ENCODE measurements at regions not wholly inside any gene's neighbourhood (a gene's known extent, or its start where the extent isn't known, plus 50 kb on each side); places are given as distances from the start of the nearest gene placed in this dataset.
"Not testable (repeated sequence)": the region's sequence is repeated elsewhere in the genome, so short reads cannot be mapped to it uniquely, and the experiment has no call there.

DNA sequence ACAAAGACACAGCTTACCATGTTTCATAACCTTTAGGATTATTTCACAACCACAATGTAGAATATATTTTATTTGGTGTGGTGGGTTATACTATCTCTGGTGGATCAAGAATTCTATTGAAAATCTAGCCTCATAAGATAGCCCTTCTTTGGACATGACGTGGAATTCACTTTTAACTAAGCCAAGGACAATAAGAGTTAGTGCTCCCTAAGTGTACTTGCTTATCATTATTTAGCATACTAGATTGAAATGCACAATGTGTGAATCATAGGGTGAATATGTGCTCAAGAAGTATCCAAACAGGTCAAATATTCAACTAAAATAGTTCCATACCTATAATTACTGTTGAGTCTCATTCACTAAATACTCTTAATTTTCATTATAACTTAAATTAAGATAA is 1179.5 kb upstream of the GOT2 start:
- DNase-seq, result no peak

DNA sequence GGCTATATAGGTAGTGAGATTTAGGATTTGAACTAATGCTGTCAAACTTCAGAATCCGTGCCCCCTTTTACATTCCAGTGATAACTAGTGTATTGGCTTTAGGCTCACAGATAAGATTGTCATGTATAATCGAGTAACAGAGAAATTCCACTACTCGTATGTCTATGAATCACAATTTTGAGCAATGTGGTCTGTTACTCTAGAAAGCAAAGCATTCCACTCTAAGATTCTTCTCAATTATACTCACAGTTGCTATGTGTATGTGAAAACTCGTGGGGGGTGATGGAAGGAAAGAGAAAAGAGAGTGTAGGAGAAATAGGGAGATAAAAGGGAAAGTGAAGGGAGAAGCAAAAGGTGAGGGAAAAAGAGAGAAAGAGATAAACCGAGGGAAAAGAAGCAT is 1175.1 kb upstream of the GOT2 start:
- DNase-seq, result no peak

DNA sequence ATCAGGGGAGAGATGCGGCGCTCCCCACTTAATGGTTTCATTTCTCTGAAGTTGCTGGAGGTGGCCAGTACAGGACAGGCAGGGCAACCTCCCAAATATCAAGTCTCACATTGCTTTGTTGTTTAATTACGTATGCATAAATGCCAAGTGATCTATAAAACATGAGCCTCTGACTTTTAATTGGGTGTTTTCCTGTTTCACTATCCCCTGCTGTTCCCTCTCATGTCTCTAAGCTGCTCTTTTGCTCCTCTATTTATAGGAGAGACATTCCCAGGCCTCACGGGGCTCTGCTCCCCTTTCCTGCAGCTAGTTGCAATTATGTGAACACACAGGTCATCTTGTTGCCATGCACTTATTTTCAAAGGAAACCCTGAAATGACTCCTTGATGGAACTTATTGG is 1173.5 kb upstream of the GOT2 start:
- DNase-seq, result no peak

DNA sequence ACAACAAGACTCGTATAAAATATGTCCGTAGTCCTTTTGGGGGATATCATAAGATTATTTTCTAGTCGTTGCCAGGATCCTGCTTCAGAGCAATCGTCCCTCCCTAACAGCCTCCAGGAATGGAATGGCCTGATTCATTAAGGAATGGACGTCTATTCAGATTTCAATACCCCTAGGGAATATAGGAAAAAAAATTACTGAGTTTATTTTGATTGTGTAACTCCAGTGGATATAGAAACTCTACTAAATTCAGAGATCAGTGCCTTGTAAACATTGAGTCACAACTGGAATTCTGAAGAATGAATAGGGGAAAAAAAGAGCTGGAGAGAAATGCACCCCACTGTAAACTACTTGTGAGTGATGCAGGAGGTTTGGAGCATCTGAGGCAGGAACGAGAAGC is 1171.5 kb upstream of the GOT2 start:
- no peak for DNase-seq

DNA sequence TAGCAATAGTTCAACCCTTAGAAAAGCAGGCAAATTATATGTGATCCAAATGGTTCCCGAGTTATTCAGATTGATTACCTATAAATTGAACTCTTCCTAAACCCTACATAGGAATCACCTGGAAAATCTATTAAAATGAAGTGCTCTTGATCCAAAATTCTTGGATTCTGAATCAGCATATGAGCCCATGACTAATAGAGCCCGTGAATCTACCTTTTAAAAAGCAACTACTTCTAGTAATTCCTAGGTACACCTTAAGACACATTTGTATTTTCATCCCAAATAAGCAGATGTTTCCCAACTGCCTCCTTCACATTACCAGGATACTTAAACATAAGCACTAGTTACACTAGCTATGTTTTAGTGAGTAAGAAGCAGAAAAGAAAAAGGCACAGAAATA is 1171.0 kb upstream of the GOT2 start:
- DNase-seq, result no peak

DNA sequence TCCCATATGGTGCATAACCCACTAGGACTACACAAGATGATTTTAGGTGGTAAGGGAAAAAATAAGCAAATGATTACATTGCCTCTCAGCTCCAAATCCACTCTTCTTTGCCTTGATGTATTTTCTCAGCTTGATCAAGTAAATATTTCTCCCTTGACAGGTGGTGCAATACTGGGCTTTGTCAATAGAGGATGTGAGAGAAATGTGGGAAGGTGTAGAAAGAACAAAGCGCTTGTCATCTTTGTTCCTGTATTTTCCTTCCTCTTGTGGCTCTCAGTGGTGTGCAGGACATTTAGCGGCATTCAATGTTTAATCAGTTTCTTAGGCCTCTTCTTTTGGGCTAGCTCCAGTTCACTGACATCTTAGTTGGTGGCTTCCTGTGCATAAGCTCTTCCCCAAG is 1165.8 kb upstream of the GOT2 start:
- DNase-seq, result no peak

DNA sequence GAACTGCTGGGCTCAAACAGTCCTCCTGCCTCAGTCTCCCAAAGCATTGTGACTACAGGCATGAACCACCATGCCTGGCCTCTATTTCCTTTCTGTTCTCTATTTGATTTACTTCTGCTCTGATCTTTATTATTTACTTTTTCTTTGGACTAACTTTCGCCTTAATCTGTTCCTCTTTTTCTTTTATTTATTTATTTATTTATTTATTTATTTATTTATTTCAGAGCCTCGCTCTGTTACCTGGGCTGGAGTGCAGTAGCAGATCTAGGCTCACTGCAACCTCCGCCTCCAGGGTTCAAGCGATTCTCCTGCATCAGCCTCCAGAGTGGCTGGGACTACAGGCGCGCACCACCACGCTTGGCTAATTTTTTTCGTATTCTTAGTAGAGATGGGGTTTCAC is 1158.3 kb upstream of the GOT2 start:
- DNase-seq, result no peak

DNA sequence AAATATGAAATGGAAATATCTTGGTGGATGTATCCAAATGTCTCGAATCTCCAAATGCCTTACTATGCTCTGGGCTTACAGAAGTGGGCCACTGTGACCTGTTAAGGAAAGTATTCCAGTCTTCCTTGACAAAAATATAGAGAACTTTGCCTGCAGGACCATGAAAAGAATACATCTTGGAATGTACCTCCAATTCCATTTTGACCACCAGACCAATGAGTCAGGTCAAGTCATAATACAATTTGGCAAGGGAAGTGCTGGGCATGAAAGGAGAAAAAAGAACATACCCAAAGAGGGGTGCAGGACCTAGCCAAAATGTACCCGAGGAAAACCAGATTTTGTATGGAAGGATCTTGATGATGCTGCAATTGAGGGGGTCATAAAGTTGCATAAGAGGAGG is 1153.7 kb upstream of the GOT2 start:
- DNase-seq, result no peak

DNA sequence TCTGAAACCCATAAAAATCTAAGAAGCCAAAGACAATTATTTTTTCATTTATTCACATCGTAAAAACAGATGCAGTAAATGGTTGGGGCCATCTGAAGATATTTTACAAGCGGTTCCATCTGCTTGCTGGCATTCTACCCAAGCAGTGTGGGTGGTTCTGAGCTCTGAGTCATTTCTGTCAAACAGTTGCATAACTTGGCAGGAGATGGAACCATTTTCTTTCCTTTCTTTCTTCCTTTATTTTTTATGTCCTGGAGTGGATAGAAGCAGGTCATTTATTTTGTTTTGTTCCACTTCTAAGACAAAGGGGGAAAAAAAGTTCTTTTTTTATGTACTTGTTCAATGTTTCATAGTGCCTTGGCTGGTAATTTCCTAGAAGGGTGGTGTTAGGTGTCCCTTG is 1151.9 kb upstream of the GOT2 start:
- DNase-seq, result no peak

DNA sequence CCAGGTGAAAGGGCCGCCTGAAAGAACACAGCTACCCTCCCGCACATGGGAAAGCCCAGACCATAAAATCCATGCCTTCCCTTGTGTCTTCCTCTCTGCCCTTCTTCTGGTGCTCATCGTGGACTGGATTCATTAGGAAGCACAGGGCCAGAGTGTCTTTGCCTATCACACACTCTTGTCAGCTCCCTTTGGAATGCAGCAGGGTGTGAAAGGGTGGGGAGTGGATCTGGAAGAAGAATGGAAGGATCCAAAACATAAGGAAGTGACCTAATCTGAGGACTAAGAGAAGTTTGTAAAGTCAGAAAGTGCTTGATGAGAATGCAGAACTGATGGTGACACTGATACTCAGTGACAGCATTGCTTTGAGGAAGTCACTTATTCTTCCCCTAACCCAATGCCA is 1147.3 kb upstream of the GOT2 start:
- DNase-seq, result no peak

DNA sequence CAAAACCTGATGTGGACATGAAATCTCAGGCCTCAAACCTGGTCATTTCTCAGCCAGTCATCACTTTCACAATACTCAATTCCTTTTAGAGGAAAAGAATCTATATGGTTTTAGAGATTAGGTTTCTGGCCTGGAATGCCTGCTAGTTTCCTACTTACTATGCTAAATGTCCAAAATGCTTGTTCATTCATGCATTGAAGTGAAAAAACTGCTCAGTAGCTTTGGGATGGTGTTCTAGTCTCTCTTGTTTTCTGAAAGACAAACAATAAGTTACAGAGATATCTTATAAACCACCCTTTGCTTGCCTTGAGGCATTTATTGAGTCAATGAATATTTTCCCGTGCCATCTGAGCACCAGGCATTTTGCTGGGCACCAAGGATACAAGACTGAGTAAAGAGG is 1146.5 kb upstream of the GOT2 start:
- DNase-seq, result no peak

DNA sequence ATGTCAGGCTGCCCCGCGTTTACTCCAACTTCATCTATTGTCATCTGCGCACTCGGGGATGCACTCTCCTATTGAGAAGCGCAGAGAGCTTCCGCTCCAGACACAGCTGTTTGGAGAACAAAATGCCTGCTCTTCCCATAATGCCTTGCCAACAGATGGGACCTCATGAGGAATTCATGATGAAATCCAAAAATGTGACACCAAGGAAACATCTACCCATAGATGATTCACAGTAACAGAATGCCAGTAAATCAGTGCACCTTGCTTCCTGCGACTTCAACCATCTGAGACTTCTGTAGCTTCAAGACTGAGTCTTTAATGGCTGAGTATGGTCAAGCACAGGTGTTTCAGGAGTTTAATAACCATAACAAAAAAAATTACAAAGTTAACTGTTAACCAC is 1144.9 kb upstream of the GOT2 start:
- DNase-seq, result no peak

DNA sequence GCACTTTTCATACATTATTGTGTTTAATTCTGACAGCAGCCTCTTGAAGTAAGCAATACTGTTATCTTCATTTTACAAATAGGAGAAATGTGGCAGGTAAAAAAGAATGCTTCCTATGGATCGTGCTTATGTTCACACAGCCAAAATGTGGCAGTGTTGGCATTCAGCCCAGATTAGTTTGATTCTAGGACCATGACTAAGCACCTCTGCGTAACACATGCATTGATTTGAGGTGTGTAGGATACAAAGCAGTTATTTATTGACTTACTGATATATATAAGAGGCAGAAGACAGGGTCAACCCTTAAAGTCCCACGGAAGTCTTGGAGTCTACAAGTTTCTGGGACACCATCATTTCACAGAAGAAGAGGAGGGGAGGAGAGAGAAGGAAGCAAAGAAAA is 1144.4 kb upstream of the GOT2 start:
- DNase-seq, result no peak

DNA sequence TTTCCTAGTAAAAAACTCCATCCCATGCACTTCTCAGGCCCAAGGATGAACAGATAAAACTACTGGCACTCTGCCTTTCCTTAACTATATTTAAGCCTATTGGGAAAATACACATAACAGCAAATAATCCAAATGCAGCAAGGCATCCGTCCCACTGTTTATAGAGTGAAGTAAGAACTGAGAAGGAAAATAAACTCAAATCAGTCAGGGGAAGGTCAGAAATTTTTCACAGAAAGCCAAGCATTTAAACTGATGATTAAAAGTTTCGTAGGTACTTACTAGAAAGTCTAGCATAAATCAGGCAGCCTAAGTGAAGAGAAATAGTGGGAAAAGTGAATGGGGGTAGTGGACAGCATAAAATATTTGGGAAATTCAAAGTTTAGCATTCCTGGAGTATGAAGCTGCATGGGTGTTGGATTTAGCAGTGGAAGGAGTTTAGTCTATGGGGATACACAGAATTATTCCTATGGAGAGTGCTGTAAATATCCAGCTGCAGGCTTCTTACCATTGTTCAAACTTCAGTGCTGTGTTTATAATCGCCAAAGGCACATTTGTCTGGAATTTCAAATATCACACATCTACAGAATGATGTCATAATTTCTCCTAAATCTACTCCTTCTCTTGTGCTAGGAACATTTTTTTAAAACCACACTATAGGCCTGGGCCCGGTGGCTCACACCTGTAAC is 1131.0 kb upstream of the GOT2 start:
- no peak for DNase-seq

DNA sequence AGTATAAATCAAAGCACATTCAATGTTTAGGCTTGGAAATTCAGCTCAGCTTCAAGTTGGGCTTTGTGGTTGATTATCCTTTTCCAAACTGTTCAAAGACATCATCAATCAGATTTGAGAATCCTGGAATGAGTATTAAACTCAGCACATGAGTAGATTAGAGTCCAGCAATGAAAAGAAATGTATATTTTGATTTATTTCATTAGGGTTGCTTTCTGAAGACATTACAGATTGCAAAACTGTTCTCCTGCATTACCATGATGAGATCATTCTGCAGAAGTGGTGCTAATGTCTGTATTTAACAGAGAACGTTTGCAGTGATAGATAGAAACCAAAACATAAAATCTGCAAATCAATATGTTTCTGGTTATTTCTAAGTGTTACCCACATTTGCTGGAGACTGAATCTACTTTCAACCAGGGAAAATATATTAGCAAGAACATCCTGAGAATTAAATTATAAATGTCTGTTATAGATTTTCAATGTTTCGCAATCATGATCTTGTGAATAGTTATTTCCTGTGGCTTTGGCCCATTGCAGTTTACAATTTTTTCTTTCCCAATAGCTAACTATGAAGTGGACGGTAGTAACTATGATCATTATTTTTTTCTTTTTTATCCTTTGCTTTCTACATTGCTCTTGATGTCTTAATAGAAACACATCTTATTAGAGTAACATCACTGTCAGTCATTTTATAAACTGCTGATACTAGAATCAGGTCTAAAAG is 1125.7 kb upstream of the GOT2 start:
- no peak for DNase-seq

DNA sequence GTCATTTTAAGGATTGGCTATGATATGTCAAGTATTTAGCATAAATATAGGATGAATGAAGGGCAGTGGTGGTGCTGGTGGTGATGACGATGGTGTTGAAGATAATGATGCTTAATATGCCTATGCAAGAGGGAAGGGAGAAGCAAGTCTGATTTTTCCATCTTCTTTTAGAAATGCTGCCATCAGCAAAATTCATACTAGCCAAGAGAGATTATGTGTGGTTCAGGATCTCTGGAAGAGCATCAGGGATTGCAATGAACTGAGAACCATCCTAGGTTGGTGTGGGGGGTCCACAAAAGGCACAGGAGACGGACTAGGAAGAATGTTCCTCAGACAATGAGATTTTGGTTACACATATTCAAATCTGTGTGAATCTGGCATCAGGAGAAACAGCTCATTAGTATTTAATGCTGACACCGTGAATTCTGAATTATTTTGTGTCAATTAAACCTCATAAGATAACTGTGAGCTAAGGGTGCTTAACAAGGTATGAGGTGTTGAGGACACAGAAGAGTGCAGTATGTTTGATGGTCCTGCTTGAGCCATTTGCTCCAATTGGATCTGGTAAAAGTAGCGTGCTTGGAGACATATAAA is 1120.8 kb upstream of the GOT2 start:
- DNase-seq, result no peak

DNA sequence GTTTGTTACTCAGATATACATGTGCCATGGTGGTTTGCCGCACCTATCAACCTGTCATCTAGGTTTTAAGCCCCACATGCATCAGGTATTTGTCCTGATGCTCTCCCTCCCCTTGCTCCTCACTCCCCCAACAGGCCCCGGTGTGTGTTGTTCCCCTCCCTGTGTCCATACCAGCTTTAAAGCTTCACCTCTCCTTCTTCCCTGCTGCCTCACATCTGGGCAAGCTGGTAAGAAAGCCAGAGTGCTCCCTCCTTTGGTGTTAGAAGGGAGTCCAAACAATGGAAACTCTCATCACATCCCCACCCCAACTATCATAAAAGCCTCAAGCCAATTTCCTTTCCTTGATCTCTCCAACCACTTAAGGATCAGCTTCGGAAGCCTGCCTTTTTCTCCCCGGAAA is 1115.6 kb upstream of the GOT2 start:
- DNase-seq, result no peak

DNA sequence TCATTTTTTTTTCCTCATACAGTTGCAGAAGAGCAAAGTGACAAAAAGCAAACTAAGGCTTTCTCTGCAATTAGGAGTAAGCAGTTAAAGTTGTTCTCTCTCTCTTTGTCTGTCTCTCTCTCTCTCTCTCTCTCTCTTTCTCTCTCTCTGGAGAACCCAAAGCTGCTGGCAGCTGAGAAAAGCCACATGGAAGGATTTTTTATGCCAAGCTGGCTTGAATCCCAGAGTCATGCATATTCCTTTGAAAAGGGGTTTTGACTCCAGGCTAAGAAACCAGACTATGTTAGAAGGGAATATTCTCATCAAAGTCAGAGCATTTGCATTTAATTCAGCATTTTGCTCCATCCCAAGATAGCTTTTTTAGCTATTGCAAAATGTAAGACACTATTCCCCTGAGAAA is 1114.2 kb upstream of the GOT2 start:
- no peak for DNase-seq

DNA sequence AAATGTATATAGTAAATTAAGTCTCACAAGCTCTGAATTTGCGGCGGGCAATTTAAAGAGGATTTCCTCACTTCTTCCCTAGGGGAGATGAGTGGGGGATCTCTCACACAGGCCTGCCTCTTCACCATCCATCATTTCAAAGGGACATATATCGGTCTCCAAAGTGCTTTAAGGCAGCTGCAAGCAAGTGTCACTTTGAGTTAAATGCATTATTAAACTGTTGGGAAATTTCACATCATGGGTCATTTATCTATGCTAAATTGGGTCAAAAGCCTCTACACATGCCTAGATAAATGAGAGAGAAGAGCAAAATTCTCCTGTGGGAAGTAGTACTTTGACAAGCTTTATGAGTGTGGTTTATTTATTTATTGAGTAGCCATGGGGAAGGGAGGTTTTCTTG is 1106.1 kb upstream of the GOT2 start:
- no peak for DNase-seq

DNA sequence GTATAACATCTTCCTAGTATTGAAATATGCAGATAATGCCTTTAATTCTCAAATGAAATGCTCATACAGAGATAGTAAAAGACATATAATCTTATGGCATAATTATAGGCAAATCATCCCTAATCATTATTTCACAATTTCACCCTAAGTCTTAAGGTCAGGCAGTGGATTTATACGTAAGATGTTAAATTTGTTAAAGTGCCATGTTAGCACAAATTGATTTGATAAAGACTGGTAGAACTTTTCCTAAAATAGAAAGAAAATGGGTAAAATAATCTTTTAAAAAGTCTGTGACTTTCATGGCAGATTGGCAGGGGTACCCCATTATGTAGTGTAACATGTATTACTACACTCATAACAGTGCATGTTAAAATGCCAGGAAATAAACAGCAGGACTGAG is 1092.7 kb upstream of the GOT2 start:
- DNase-seq, result no peak

DNA sequence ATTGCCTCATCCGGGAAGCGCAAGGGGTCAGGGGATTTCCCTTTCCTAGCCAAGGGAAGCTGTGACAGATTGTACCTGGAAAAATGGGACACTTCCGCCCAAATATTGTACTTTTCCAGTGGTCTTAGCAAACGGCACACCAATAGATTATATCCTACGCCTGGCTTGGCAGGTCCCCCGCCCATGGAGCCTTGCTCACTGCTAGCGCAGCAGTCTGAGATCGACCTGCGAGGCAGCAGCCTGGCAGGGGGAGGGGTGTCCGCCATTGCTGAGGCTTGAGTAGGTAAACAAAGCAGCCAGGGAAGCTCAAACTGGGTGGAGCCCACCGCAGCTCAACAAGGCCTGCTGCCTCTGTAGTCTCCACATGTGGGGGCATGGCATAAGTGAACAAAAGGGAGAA is 1075.4 kb upstream of the GOT2 start:
- not testable (repeated sequence) for DNase-seq

DNA sequence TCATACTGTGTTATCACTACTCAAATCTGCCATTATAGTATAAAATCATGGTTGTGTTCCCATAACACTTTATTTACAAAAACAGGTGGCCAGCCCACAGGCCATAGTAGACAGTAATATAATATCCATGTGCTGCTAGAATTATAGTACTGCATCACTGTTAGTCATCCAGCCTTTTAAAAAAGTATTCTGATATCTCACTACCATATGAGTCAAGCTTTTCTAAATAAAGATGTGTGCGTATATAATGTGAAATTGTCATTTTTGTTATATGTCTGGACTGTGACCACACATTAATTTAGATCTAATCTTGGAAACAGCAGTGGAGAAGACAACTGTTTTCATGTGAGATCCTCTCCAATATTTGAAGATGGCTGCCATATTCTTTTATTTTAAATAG is 1049.1 kb upstream of the GOT2 start:
- DNase-seq, result no peak

DNA sequence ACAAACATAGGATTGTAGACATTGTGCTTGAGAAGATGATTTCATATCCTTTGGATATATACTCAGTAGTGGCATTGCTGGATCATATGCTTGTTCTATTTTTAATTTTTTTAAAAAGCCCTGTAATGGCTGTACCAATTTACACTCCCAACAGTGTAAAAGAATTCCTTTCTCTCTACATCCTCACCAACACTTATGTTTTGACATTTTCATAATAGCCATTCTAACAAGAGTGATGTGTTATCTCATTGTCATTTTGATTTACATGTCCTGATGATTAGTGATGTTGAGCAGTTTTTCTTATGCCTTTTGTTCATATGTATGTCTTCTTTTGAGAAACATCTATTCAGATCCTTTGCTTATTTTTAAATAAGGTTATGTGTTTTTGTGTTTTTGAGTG is 1039.2 kb upstream of the GOT2 start:
- DNase-seq, result no peak

DNA sequence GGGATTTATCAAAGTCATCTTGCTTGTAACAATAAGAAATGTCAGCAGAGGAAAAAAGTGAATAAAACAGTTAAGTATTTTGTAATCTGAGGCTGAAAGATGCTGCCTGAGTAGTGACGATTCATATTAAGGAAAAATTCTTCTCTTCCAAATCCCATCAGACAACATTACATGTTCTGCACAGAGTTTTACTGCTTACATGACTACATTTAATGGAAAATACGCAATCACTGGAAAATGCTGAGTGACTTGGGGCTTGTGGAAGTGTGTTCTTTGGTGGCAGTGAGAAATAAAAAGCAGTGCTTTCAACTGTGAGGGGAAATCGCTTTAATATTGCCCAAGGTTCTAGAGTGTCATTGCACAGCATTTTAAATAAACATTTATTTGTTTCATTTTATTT is 1025.2 kb upstream of the GOT2 start:
- DNase-seq, result no peak

DNA sequence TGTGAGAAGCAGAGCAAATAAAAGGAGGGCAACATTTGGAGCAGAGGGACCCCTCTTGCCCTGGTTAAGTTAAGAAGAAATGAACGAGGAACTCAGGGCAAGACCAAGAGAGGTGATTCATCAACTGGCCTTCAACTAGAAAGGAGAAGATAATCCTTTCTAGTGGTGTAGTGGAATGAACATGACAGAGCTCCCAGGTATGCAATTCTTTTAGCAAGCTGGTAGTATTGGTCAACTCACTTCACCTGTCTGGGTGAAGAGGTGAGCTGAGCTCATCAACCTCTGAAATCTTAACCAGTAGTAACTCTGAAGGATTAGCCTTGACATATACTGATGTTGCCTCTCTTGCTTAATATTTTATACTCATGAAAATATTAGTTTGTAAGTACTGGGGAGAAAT is 1024.7 kb upstream of the GOT2 start:
- no peak for DNase-seq
